Activated CD4-positive, alpha-beta memory T cell treated with anti-CD3 and anti-CD28 coated beads for 36 hours (primary cell): ENCODE measurements at regions not wholly inside any gene's neighbourhood (a gene's known extent, or its start where the extent isn't known, plus 50 kb on each side); places are given as distances from the start of the nearest gene placed in this dataset.

Experiments used
- CTCF ChIA-PET: fragments of 350-600 bp; sonication (Branson Sonifier 250); formaldehyde crosslinking; loops from one replicate; lab custom pipeline; 2021; ENCODE audit warnings: antibody characterized with exemption, inconsistent platforms; lab: Charles Lee
- POLR2A ChIA-PET: fragments of 350-600 bp; sonication (Branson Sonifier 250); formaldehyde crosslinking; loops from one replicate; lab custom pipeline; 2021; ENCODE audit warnings: antibody characterized with exemption; lab: Charles Lee
- DNase-seq: peaks from one replicate; pipeline ENCODE4 v3.0.0-alpha.2; 2020
- H3K27ac Mint-ChIP-seq: one replicate; pipeline ENCODE4 v1.8.0; 2021; ENCODE audit warnings: mixed read lengths
- H3K27me3 Mint-ChIP-seq: one replicate; pipeline ENCODE4 v1.8.0; 2021; ENCODE audit warnings: mixed read lengths
- H3K36me3 Mint-ChIP-seq: one replicate; pipeline ENCODE4 v1.8.0; 2021; ENCODE audit warnings: mixed read lengths
- H3K4me1 Mint-ChIP-seq: one replicate; pipeline ENCODE4 v1.8.0; 2021; ENCODE audit warnings: low read depth, mixed read lengths
- H3K4me3 Mint-ChIP-seq: one replicate; pipeline ENCODE4 v1.8.0; 2021; ENCODE audit warnings: mild to moderate bottlenecking, mixed read lengths
- H3K9me3 Mint-ChIP-seq: one replicate; pipeline ENCODE4 v1.8.0; 2021; ENCODE audit warnings: mixed read lengths
- intact Hi-C: fragments of 100-400 bp; cut with micrococcal nuclease; formaldehyde crosslinking; loops from one replicate; pipeline ENCODE4 v1.15.1; 2023

DNA sequence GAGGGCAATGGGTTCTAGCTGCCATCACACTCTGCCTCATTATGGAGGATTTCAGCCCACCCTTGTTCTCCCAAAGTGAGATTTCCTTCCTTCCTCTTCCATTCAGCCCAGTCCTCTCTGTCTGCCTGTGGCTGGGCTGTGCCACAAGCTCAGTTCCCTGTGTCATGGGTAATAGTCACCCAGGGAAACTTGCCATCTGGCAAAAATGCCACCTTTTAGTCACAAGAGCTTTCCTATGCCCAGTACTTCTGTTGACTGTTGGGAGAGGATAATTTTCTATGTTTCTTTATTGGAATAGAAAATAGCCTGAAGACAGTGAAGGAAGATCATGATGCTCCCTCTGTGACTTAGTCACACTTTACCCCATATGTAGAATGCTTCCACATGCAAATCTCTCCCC, 71.4 kb downstream of the TLR4 start:
- Mint-ChIP-seq H3K9me3 (no peaks in the 10 kb centered on the region), H3K4me1 (peaks cover 5% of the 10 kb centered on the region), H3K36me3 (no peaks in the 10 kb centered on the region), H3K27me3 (peaks cover 5% of the 10 kb centered on the region), H3K4me3 (no peak overlapping the region), H3K27ac (no peak overlapping the region)
- intact Hi-C loops: no loop called here
- CTCF ChIA-PET: no interaction called here
- DNase-seq: no peak
- POLR2A ChIA-PET: no interaction called here

DNA sequence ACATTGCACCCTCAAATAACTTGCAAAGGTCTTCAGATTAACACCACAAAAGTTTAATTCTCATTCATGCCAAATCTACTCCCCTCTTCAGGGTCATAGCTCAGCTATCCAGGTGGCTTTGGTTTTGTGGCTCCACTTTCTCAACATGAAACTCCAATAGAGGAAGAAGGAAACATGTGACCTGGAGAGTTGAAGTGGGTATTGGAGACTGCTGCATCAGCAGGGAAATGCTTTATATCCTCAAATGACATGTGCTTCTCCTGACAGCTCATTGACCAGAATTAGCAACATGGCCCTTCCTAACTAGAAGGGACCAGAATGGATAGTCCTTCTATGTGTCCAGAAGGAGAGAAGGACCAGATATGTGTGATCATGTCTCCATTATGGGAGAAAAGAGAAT, 73.6 kb downstream of the TLR4 start:
- no peak for DNase-seq
- intact Hi-C loops: no loop called here
- no peaks in the 10 kb centered on the region for H3K9me3 Mint-ChIP-seq
- POLR2A ChIA-PET: no interaction called here
- H3K27me3 Mint-ChIP-seq: peaks cover 5% of the 10 kb centered on the region
- no peaks in the 10 kb centered on the region for H3K36me3 Mint-ChIP-seq
- CTCF ChIA-PET: no interaction called here
- H3K4me3 Mint-ChIP-seq: no peak overlapping the region
- H3K27ac Mint-ChIP-seq: no peak overlapping the region
- peaks cover 5% of the 10 kb centered on the region for H3K4me1 Mint-ChIP-seq

- Mint-ChIP-seq H3K4me3 (no peak overlapping the region), H3K36me3 (no peaks in the 10 kb centered on the region), H3K27me3 (peaks cover under 1% of the 10 kb centered on the region), H3K4me1 (peaks cover 5% of the 10 kb centered on the region), H3K9me3 (no peaks in the 10 kb centered on the region), H3K27ac (no peak overlapping the region)
- ChIA-PET POLR2A (no interaction called here), CTCF (no interaction called here)
- intact Hi-C loops: no loop called here
- DNase-seq: no peak
These were observed 75.6 kb downstream of the TLR4 start for GRCh38 chr9:117779760-117780159.

- ChIA-PET POLR2A (no interaction called here), CTCF (interaction anchor here (0.6 to 0.8 kb wide), 2 partner anchors 160 to 803 kb away, joined by 3 read pairs; no protein-coding TSS in a partner anchor)
- DNase-seq: peak; percentile 65
- peaks cover 5% of the 10 kb centered on the region for H3K4me1 Mint-ChIP-seq
- H3K27ac Mint-ChIP-seq: no peak overlapping the region
- no peaks in the 10 kb centered on the region for H3K27me3 Mint-ChIP-seq
- intact Hi-C loops: loop anchor here (1.0 to 2.0 kb wide), 3 partner anchors 43 to 100 kb away; no protein-coding TSS in a partner anchor
- no peaks in the 10 kb centered on the region for H3K36me3 Mint-ChIP-seq
- no peak overlapping the region for H3K4me3 Mint-ChIP-seq
- no peaks in the 10 kb centered on the region for H3K9me3 Mint-ChIP-seq
These were observed 79.0 kb downstream of the TLR4 start for GRCh38 chr9:117782931-117783788.

DNA sequence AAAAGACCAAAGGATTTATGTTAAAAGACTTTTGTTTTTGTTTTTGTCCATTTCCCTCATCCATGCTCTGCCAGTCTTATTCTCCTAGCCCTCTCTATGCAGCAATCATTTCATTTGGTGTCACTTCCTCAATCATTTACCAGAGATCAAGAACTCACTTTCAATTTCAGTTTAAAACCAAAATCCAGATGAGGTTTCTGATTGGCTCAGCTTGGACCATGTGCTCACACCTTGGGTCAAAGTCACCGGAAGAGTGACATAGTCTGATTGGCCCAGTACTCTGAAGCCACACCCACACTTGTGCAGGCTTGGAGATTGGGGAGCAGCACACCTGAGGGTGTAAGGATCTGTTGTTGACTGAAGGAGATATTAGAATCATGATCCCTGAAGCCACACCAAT, 79.6 kb downstream of the TLR4 start:
- Mint-ChIP-seq H3K36me3 (no peaks in the 10 kb centered on the region), H3K4me3 (no peak overlapping the region), H3K9me3 (no peaks in the 10 kb centered on the region), H3K27ac (no peak overlapping the region), H3K4me1 (peaks cover 5% of the 10 kb centered on the region), H3K27me3 (no peaks in the 10 kb centered on the region)
- POLR2A ChIA-PET: no interaction called here
- CTCF ChIA-PET: no interaction called here
- peak; percentile 33 for DNase-seq
- intact Hi-C loops: loop anchor here (1.0 to 2.0 kb wide), 3 partner anchors 42 to 101 kb away; no protein-coding TSS in a partner anchor

DNA sequence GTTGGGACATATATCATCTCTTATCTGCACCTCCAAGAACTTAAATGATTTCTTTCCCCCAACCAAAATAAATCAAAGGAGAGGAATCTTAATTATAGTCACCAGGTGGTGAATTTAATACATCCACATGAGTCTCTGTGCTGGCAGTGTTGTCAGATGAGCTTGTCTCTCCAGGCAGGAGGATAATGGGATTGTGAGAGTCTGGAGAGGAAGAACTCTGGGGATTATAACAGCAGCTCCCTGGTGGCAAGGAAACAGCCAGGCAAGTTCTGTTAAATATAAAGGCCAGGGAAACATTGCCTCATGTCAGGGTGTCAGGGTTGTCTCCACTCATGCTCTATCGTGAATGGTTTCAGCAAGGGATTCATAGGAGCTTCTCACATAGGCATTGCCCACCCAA, 80.8 kb downstream of the TLR4 start:
- POLR2A ChIA-PET: no interaction called here
- H3K27me3 Mint-ChIP-seq: no peaks in the 10 kb centered on the region
- no peak overlapping the region for H3K27ac Mint-ChIP-seq
- H3K9me3 Mint-ChIP-seq: no peaks in the 10 kb centered on the region
- intact Hi-C loops: no loop called here
- no peaks in the 10 kb centered on the region for H3K4me1 Mint-ChIP-seq
- CTCF ChIA-PET: no interaction called here
- no peak overlapping the region for H3K4me3 Mint-ChIP-seq
- no peak for DNase-seq
- no peaks in the 10 kb centered on the region for H3K36me3 Mint-ChIP-seq

GRCh38 chr9:117787746-117788145, 83.5 kb downstream of the TLR4 start:
- H3K27ac Mint-ChIP-seq: no peak overlapping the region
- no peaks in the 10 kb centered on the region for H3K4me1 Mint-ChIP-seq
- DNase-seq: no peak
- no peaks in the 10 kb centered on the region for H3K27me3 Mint-ChIP-seq
- intact Hi-C loops: no loop called here
- H3K9me3 Mint-ChIP-seq: no peaks in the 10 kb centered on the region
- ChIA-PET CTCF (no interaction called here), POLR2A (interaction anchor here (0.6 kb wide), 1 partner anchor 1330 kb away, joined by 3 read pairs; no protein-coding TSS in a partner anchor)
- H3K4me3 Mint-ChIP-seq: no peak overlapping the region
- H3K36me3 Mint-ChIP-seq: no peaks in the 10 kb centered on the region

- H3K27ac Mint-ChIP-seq: no peak overlapping the region
- intact Hi-C loops: no loop called here
- no peak for DNase-seq
- H3K27me3 Mint-ChIP-seq: peaks cover 3% of the 10 kb centered on the region
- H3K36me3 Mint-ChIP-seq: no peaks in the 10 kb centered on the region
- no peak overlapping the region for H3K4me3 Mint-ChIP-seq
- no peaks in the 10 kb centered on the region for H3K9me3 Mint-ChIP-seq
- H3K4me1 Mint-ChIP-seq: no peaks in the 10 kb centered on the region
- CTCF ChIA-PET: no interaction called here
- POLR2A ChIA-PET: no interaction called here
These were observed 91.1 kb downstream of the TLR4 start for GRCh38 chr9:117795271-117795670.

- no peaks in the 10 kb centered on the region for H3K36me3 Mint-ChIP-seq
- POLR2A ChIA-PET: no interaction called here
- peaks cover 3% of the 10 kb centered on the region for H3K27me3 Mint-ChIP-seq
- DNase-seq: no peak
- no peak overlapping the region for H3K4me3 Mint-ChIP-seq
- intact Hi-C loops: no loop called here
- CTCF ChIA-PET: no interaction called here
- H3K27ac Mint-ChIP-seq: no peak overlapping the region
- no peaks in the 10 kb centered on the region for H3K4me1 Mint-ChIP-seq
- H3K9me3 Mint-ChIP-seq: no peaks in the 10 kb centered on the region
These were observed 92.5 kb downstream of the TLR4 start for GRCh38 chr9:117796681-117797080.

DNA sequence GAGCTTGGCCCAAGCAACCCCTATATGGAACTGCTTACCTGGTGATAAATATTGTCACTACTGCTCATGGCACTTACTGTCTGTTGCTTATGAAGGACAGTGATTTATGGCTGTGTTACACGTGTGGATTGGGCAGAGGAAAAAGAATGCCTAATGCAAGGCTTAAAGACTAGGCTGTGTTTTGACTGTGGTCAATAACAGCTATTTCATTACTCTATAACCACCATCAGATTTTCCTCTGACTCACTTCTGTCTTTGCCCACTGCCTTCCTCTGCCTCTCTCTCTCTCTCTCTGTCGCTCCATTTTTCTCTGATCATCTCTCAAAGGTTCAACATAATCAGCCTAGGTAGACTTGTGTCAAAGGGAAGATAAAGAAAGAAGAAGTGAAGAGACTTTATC, 96.2 kb downstream of the TLR4 start:
- H3K4me3 Mint-ChIP-seq: no peak overlapping the region
- intact Hi-C loops: no loop called here
- H3K27me3 Mint-ChIP-seq: peaks cover 10% of the 10 kb centered on the region
- ChIA-PET POLR2A (no interaction called here), CTCF (no interaction called here)
- no peaks in the 10 kb centered on the region for H3K9me3 Mint-ChIP-seq
- H3K27ac Mint-ChIP-seq: no peak overlapping the region
- H3K36me3 Mint-ChIP-seq: no peaks in the 10 kb centered on the region
- no peaks in the 10 kb centered on the region for H3K4me1 Mint-ChIP-seq
- DNase-seq: no peak

GRCh38 chr9:117809751-117810150, 105.5 kb downstream of the TLR4 start:
- Mint-ChIP-seq H3K4me1 (peaks cover under 1% of the 10 kb centered on the region), H3K4me3 (no peak overlapping the region), H3K27me3 (peaks cover 16% of the 10 kb centered on the region), H3K36me3 (no peaks in the 10 kb centered on the region), H3K9me3 (no peaks in the 10 kb centered on the region), H3K27ac (no peak overlapping the region)
- intact Hi-C loops: no loop called here
- DNase-seq: no peak
- ChIA-PET POLR2A (no interaction called here), CTCF (no interaction called here)

DNA sequence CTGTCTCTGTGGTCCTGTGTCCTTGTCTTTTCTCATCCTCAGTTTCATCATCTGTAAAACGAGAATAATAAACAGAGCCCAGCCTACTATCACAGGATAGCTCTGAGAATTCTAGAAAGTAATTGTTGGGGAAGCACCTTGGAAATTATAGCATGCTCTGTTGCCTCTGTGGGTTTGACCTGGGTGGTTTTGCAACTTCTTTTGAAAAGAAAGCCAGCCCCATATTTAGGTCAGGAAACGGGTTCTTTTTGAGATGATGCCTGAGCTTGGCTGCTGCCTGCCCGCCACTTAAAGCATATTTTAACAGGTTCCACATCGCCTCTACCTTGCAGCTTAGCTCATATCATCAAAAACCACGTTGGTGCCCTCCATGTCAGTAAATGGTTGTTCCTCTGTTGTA, 111.1 kb downstream of the TLR4 start:
- H3K27me3 Mint-ChIP-seq: peaks cover 7% of the 10 kb centered on the region
- no peak overlapping the region for H3K4me3 Mint-ChIP-seq
- H3K4me1 Mint-ChIP-seq: peaks cover 13% of the 10 kb centered on the region
- no peaks in the 10 kb centered on the region for H3K36me3 Mint-ChIP-seq
- DNase-seq: no peak
- POLR2A ChIA-PET: no interaction called here
- CTCF ChIA-PET: no interaction called here
- H3K27ac Mint-ChIP-seq: no peak overlapping the region
- H3K9me3 Mint-ChIP-seq: no peaks in the 10 kb centered on the region
- intact Hi-C loops: no loop called here

DNA sequence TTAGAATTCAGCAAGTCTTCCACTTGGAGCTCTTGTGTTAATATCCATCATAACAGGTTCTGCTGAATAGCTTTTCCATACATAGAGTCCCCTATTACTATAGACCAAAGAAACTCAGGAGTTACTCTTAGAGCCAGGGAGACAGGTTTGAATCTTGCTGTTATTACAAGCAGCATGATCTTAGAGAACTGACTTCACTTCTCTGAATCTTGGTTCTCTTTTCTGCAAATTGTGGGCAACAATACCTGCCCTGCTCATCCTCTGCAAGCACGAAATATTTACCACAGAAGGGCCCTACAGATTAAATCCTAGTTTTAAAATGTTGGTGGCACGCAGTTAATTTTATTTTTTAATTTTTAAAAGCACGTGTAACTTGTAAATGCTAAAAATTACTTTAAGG, 111.7 kb downstream of the TLR4 start:
- Mint-ChIP-seq H3K4me1 (peaks cover 13% of the 10 kb centered on the region), H3K36me3 (no peaks in the 10 kb centered on the region), H3K9me3 (no peaks in the 10 kb centered on the region), H3K27ac (no peak overlapping the region), H3K4me3 (no peak overlapping the region), H3K27me3 (peaks cover 7% of the 10 kb centered on the region)
- ChIA-PET POLR2A (no interaction called here), CTCF (no interaction called here)
- DNase-seq: no peak
- intact Hi-C loops: no loop called here
